B cell (primary cell): ENCODE measurements at regions not wholly inside any gene's neighbourhood (a gene's known extent, or its start where the extent isn't known, plus 50 kb on each side); places are given as distances from the start of the nearest gene placed in this dataset.

Experiments
- ATAC-seq: fragments of 200-7000 bp; cut with Tn5 transposase; one replicate; pipeline ENCODE4 v1.10.0; 2021; ENCODE audit warnings: low read depth, mild to moderate bottlenecking, moderate number of reproducible peaks, moderate library complexity
- CTCF ChIA-PET: fragments of 350-600 bp; sonication (Branson Sonifier 250); formaldehyde crosslinking; loops from one replicate; lab custom pipeline; 2021; ENCODE audit warnings: antibody characterized with exemption, inconsistent platforms; lab: Charles Lee
- POLR2A ChIA-PET: fragments of 350-600 bp; sonication (Branson Sonifier 250); formaldehyde crosslinking; loops from one replicate; lab custom pipeline; 2021; ENCODE audit warnings: antibody characterized with exemption; lab: Charles Lee
- DNase-seq: peaks from one replicate; pipeline ENCODE4 v3.0.0; 2013
- H2AFZ ChIP-seq: 2 replicates; pipeline ENCODE4 v1.6.1; 2012; ENCODE audit warnings: mild to moderate bottlenecking, low read depth, low read length; ENCODE audit not compliant: insufficient read depth, poor library complexity, severe bottlenecking
- H3K27ac ChIP-seq, 2 donors: 1 replicate in 1 of 2; 2 replicates in 1 of 2; pipeline ENCODE4 v1.5.1; 2012 to 2013; ENCODE audit warnings: low read length in 2 of 2, mild to moderate bottlenecking in 2 of 2, moderate library complexity in 1 of 2
- H3K27me3 ChIP-seq, 4 experiments: fragments of 200-600 bp in 1 of 4; sonication (generic) in 1 of 4; replicated peaks in 1 of 4; 1 replicate in 2 of 4; 2 replicates in 2 of 4; pipeline versions ENCODE4 v1.6.1 to v1.7.0; 2013 to 2016; ENCODE audit warnings: low read length in 3 of 4, mild to moderate bottlenecking in 2 of 4, mixed read lengths in 1 of 4, moderate library complexity in 1 of 4; ENCODE audit not compliant: insufficient read depth in 4 of 4, control insufficient read depth in 3 of 4; ENCODE audit errors: control extremely low read depth in 1 of 4
- H3K36me3 ChIP-seq, 2 experiments: replicated peaks in 1 of 2; 1 replicate in 1 of 2; 2 replicates in 1 of 2; pipeline versions ENCODE4 v1.6.1 to v1.7.1; 2013; ENCODE audit warnings: low read length in 1 of 2; ENCODE audit not compliant: insufficient read depth in 2 of 2, control insufficient read depth in 1 of 2; ENCODE audit errors: control extremely low read depth in 1 of 2, extremely low read depth in 1 of 2
- H3K4me1 ChIP-seq, 2 donors: fragments of 200-600 bp in 1 of 2; sonication (generic) in 1 of 2; 1 replicate in 1 of 2; 2 replicates in 1 of 2; pipeline versions ENCODE4 v1.5.1 to v1.6.1; 2013 to 2017; ENCODE audit warnings: low read length in 2 of 2; ENCODE audit not compliant: control insufficient read depth in 2 of 2, insufficient read depth in 2 of 2
- H3K4me2 ChIP-seq: replicated peaks from 2 replicates; pipeline ENCODE3; 2012; ENCODE audit warnings: mild to moderate bottlenecking, low read depth, low read length; ENCODE audit not compliant: poor library complexity, severe bottlenecking
- H3K4me3 ChIP-seq, 5 experiments: fragments of 200-600 bp in 1 of 5; sonication (generic) in 1 of 5; 1 replicate in 3 of 5; 2 replicates in 2 of 5; pipeline versions ENCODE4 v1.5.1 to v1.7.0; 2011 to 2016; ENCODE audit warnings: low read length in 4 of 5, mild to moderate bottlenecking in 4 of 5, low read depth in 2 of 5, control low read depth in 1 of 5, moderate library complexity in 1 of 5; ENCODE audit not compliant: insufficient read depth in 1 of 5; ENCODE audit errors: control extremely low read depth in 1 of 5, extremely low read depth in 1 of 5
- H3K79me2 ChIP-seq: fragments of 200-600 bp; sonication (generic); one replicate; pipeline ENCODE4 v1.6.0; 2016; ENCODE audit warnings: low read length; ENCODE audit not compliant: control insufficient read depth, insufficient read depth
- H3K9ac ChIP-seq: fragments of 200-600 bp; sonication (generic); 2 replicates; pipeline ENCODE4 v1.6.1; 2017; ENCODE audit warnings: mild to moderate bottlenecking, low read length, moderate library complexity
- H3K9me3 ChIP-seq, 3 donors: one replicate each; pipeline versions ENCODE4 v1.6.1 to v1.7.1; 2013; ENCODE audit warnings: low read length in 2 of 3; ENCODE audit not compliant: control insufficient read depth in 2 of 3, insufficient read depth in 1 of 3; ENCODE audit errors: control extremely low read depth in 1 of 3
- H4K20me1 ChIP-seq: 2 replicates; pipeline ENCODE4 v1.6.0; 2012; ENCODE audit warnings: mild to moderate bottlenecking, low read length; ENCODE audit not compliant: insufficient read depth, control insufficient read depth, poor library complexity, severe bottlenecking
- H3K27ac Mint-ChIP-seq: one replicate; pipeline ENCODE4 v1.8.0; 2021; ENCODE audit warnings: mixed read lengths
- H3K27me3 Mint-ChIP-seq: one replicate; pipeline ENCODE4 v1.8.0; 2021; ENCODE audit warnings: mixed read lengths
- H3K4me1 Mint-ChIP-seq: one replicate; pipeline ENCODE4 v1.8.0; 2021; ENCODE audit warnings: mixed read lengths
- H3K4me3 Mint-ChIP-seq: one replicate; pipeline ENCODE4 v1.8.0; 2021; ENCODE audit warnings: mixed read lengths
- H3K9me3 Mint-ChIP-seq: one replicate; pipeline ENCODE4 v1.8.0; 2022; ENCODE audit warnings: mixed read lengths; ENCODE audit not compliant: insufficient read depth
- CTCF ChIP-seq: fragments of 200-600 bp; IDR thresholded peaks from one replicate; pipeline ENCODE4 v1.8.0; 2022; ENCODE audit warnings: antibody characterized with exemption, mild to moderate bottlenecking
- EZH2 ChIP-seq: IDR thresholded peaks from 2 replicates; pipeline ENCODE4 v1.6.1; 2012; ENCODE audit warnings: borderline replicate concordance, low read depth, mild to moderate bottlenecking, moderate library complexity, low read length; ENCODE audit not compliant: insufficient read depth, poor library complexity, severe bottlenecking
- WGBS: methylation state at CpG from one replicate; pipeline ENCODE4 v1.1.5; 2013; ENCODE audit warnings: missing lambda C conversion rate; ENCODE audit not compliant: insufficient coverage; 5-methylcytosine and 5-hydroxymethylcytosine counted together
- intact Hi-C: fragments of 100-400 bp; cut with micrococcal nuclease; formaldehyde crosslinking; loops from one replicate; pipeline ENCODE4 v1.10.0; 2022

GRCh38 chr4:17400686-17401085 is 111.2 kb downstream of the QDPR start:
- H3K4me3 Mint-ChIP-seq, result no peak overlapping the region
- ATAC-seq, result no peak
- Histone ChIP-seq H3K4me2 (no peak overlapping the region), H3K9me3 (no peaks in the 10 kb centered on the region), H3K79me2 (no peaks in the 10 kb centered on the region), H3K9ac (no peak overlapping the region), H3K4me1 (no peaks in the 10 kb centered on the region), H3K36me3 (no peaks in the 10 kb centered on the region), H3K27ac (no peak overlapping the region), H3K4me3 (no peak overlapping the region), H4K20me1 (no peaks in the 10 kb centered on the region), H3K27me3 (no peaks in the 10 kb centered on the region), H2AFZ (no peak overlapping the region)
- POLR2A ChIA-PET, result interaction anchor here (0.6 kb wide), 1 partner anchor 139 kb away, joined by 4 read pairs; no protein-coding TSS in a partner anchor
- peaks cover 5% of the 10 kb centered on the region for H3K9me3 Mint-ChIP-seq
- CTCF ChIA-PET, result no interaction called here
- intact Hi-C loops, result no loop called here
- no peak overlapping the region for H3K27ac Mint-ChIP-seq
- H3K27me3 Mint-ChIP-seq, result peaks cover 9% of the 10 kb centered on the region
- H3K4me1 Mint-ChIP-seq, result no peaks in the 10 kb centered on the region
- no peak for TF ChIP-seq CTCF
- TF ChIP-seq EZH2, result no peak
- DNase-seq, result no peak
- 83% methylated on average over 1 of the region's 4 CpGs for WGBS

GRCh38 chr4:17398805-17399204 is 113.1 kb downstream of the QDPR start:
- Histone ChIP-seq H2AFZ (no peak overlapping the region), H3K27me3 (no peaks in the 10 kb centered on the region), H3K79me2 (no peaks in the 10 kb centered on the region), H3K27ac (no peak overlapping the region), H3K4me2 (no peak overlapping the region), H3K4me3 (no peak overlapping the region), H3K9ac (no peak overlapping the region), H3K9me3 (no peaks in the 10 kb centered on the region), H4K20me1 (no peaks in the 10 kb centered on the region), H3K36me3 (no peaks in the 10 kb centered on the region), H3K4me1 (no peaks in the 10 kb centered on the region)
- no peak overlapping the region for H3K27ac Mint-ChIP-seq
- H3K27me3 Mint-ChIP-seq, result peaks cover 3% of the 10 kb centered on the region
- ATAC-seq (no peak), DNase-seq (no peak)
- TF ChIP-seq CTCF (no peak), EZH2 (no peak)
- H3K4me1 Mint-ChIP-seq, result no peaks in the 10 kb centered on the region
- WGBS, result 90% methylated on average over 1 of the region's 3 CpGs
- intact Hi-C loops, result no loop called here
- H3K9me3 Mint-ChIP-seq, result no peaks in the 10 kb centered on the region
- ChIA-PET POLR2A (no interaction called here), CTCF (no interaction called here)
- H3K4me3 Mint-ChIP-seq, result no peak overlapping the region
